GM23338 (cell line): ENCODE measurements at regions not wholly inside any gene's neighbourhood (a gene's known extent, or its start where the extent isn't known, plus 50 kb on each side); places are given as distances from the start of the nearest gene placed in this dataset.
"Not testable (repeated sequence)": the region's sequence is repeated elsewhere in the genome, so short reads cannot be mapped to it uniquely, and the experiment has no call there.

Source experiments
- ATAC-seq: fragments of 200-7000 bp; cut with Tn5 transposase; 3 replicates; pipeline ENCODE4 v1.9.1; 2020
- DNase-seq: peaks from one replicate; pipeline ENCODE4 v3.0.0-alpha.2; 2015; ENCODE audit warnings: low spot score
- H2AFZ ChIP-seq: fragments of 200-600 bp; sonication (generic); 2 replicates; pipeline ENCODE4 v1.8.0; 2016; ENCODE audit warnings: antibody characterized with exemption, mild to moderate bottlenecking, moderate library complexity
- H3F3A ChIP-seq: fragments of 200-600 bp; sonication (generic); replicated peaks from 2 replicates; pipeline ENCODE4 v1.8.0; 2017; ENCODE audit warnings: antibody characterized with exemption, mixed run types, low read depth
- H3K27ac ChIP-seq: fragments of 200-600 bp; sonication (generic); 2 replicates; pipeline ENCODE4 v1.6.1; 2016; ENCODE audit warnings: low read depth
- H3K27me3 ChIP-seq: fragments of 200-600 bp; sonication (generic); 2 replicates; pipeline ENCODE4 v1.8.0; 2016; ENCODE audit warnings: mild to moderate bottlenecking, mixed run types, moderate library complexity; ENCODE audit not compliant: insufficient read depth
- H3K36me3 ChIP-seq: fragments of 200-600 bp; sonication (generic); 2 replicates; pipeline ENCODE4 v1.8.0; 2016; ENCODE audit warnings: mild to moderate bottlenecking; ENCODE audit not compliant: insufficient read depth
- H3K4me1 ChIP-seq: fragments of 200-600 bp; sonication (generic); 2 replicates; pipeline ENCODE4 v1.8.0; 2016; ENCODE audit warnings: mild to moderate bottlenecking, moderate library complexity; ENCODE audit not compliant: insufficient read depth
- H3K4me2 ChIP-seq: fragments of 200-600 bp; sonication (generic); 2 replicates; pipeline ENCODE4 v1.7.1; 2017; ENCODE audit warnings: mixed run types
- H3K4me3 ChIP-seq: fragments of 200-600 bp; sonication (generic); 2 replicates; pipeline ENCODE4 v1.6.1; 2016; ENCODE audit warnings: mixed run types
- H3K79me2 ChIP-seq: fragments of 200-600 bp; sonication (generic); replicated peaks from 2 replicates; pipeline ENCODE4 v1.8.0; 2017; ENCODE audit warnings: mild to moderate bottlenecking; ENCODE audit not compliant: insufficient read depth
- H3K9me2 ChIP-seq: fragments of 200-600 bp; sonication (generic); 2 replicates; pipeline ENCODE4 v1.8.0; 2017; ENCODE audit not compliant: insufficient read depth
- H4K20me1 ChIP-seq: fragments of 200-600 bp; sonication (generic); replicated peaks from 2 replicates; pipeline ENCODE4 v1.8.0; 2017; ENCODE audit warnings: mild to moderate bottlenecking; ENCODE audit not compliant: insufficient read depth
- H3K27ac Mint-ChIP-seq: 2 replicates; pipeline ENCODE4 v1.8.0; 2020; ENCODE audit warnings: inconsistent platforms, mild to moderate bottlenecking, moderate library complexity, mixed read lengths
- H3K27me3 Mint-ChIP-seq: 3 replicates; pipeline ENCODE4 v1.8.0; 2022; ENCODE audit warnings: low read depth, mild to moderate bottlenecking, moderate library complexity, mixed read lengths, inconsistent platforms; ENCODE audit not compliant: insufficient read depth, poor library complexity
- H3K36me3 Mint-ChIP-seq: 3 replicates; pipeline ENCODE4 v1.8.0; 2021; ENCODE audit warnings: low read depth, mild to moderate bottlenecking, inconsistent platforms, moderate library complexity, mixed read lengths
- H3K4me1 Mint-ChIP-seq: 3 replicates; pipeline ENCODE4 v1.8.0; 2020; ENCODE audit warnings: mild to moderate bottlenecking, inconsistent platforms, mixed read lengths
- H3K4me3 Mint-ChIP-seq: 3 replicates; pipeline ENCODE4 v1.8.0; 2021; ENCODE audit warnings: moderate library complexity, mild to moderate bottlenecking, inconsistent platforms, mixed read lengths
- H3K9me3 Mint-ChIP-seq: 3 replicates; pipeline ENCODE4 v1.8.0; 2020; ENCODE audit warnings: moderate library complexity, mild to moderate bottlenecking, inconsistent platforms, mixed read lengths
- TF ChIP-seq, protein P1 (sequence below): IDR thresholded peaks from 2 replicates; pipeline ENCODE4 v1.6.1; 2016; ENCODE audit warnings: antibody characterized with exemption
- TF ChIP-seq, protein P2 (sequence below): IDR thresholded peaks from one replicate; pipeline ENCODE4 v1.6.1; 2018; ENCODE audit warnings: antibody characterized with exemption; ENCODE audit not compliant: unreplicated experiment
- TF ChIP-seq, protein P3 (sequence below), 2 experiments: fragments of 200-600 bp in 1 of 2; sonication (generic) in 1 of 2; conservative IDR thresholded peaks; 2 replicates each; pipeline versions ENCODE4 v1.5.1 to v1.6.1; 2016 to 2017; ENCODE audit warnings: antibody characterized with exemption in 2 of 2, low read depth in 2 of 2, mild to moderate bottlenecking in 2 of 2, moderate library complexity in 1 of 2

DNA sequence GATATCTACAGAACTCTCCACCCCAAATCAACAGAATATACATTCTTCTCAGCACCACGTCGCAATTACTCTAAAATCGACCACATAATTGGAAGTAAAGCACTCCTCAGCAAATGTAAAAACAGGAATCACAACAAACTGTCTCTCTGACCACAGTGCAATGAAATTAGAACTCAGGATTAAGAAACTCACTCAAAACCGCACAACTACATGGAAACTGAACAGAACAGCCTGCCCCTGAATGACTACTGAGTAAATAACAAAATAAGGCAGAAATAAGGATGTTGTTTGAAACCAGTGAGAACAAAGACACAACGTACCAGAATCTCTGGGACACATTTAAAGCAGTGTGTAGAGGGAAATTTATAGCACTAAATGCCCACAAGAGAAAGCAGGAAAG lies 156.3 kb upstream of the SPRY1 start:
- H3K27ac ChIP-seq, H3K4me2 ChIP-seq, H3K36me3 ChIP-seq, H3K27me3 Mint-ChIP-seq, H3K4me3 Mint-ChIP-seq, H3K79me2 ChIP-seq, DNase-seq, H3F3A ChIP-seq, H3K9me2 ChIP-seq, H4K20me1 ChIP-seq, ATAC-seq, H3K4me1 Mint-ChIP-seq, H3K4me1 ChIP-seq, H3K27me3 ChIP-seq, H2AFZ ChIP-seq, H3K9me3 Mint-ChIP-seq, H3K4me3 ChIP-seq: not testable (repeated sequence)
- Mint-ChIP-seq H3K36me3 (peaks cover 19% of the 10 kb centered on the region), H3K27ac (peak overlapping the region; percentile 69; the same call in 1 of the 2 replicates)

DNA sequence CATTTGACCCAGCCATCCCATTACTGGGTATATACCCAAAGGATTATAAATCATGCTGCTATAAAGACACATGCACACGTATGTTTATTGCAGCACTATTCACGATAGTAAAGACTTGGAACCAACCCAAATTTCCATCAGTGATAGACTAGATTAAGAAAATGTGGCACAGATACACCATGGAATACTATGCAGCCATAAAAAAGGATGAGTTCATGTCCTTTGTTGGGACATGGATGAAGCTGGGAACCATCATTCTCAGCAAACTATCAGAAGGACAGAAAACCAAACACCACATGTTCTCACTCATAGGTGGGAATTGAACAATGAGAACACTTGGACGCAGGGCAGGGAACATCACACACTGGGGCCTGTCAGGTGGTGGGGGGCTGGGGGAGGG lies 153.4 kb upstream of the SPRY1 start:
- not testable (repeated sequence) for H3F3A ChIP-seq, H3K4me2 ChIP-seq, H3K27ac ChIP-seq, DNase-seq, H3K9me3 Mint-ChIP-seq, H3K4me1 ChIP-seq, H3K27me3 Mint-ChIP-seq, H3K9me2 ChIP-seq, ATAC-seq, H2AFZ ChIP-seq, H3K4me3 ChIP-seq, H4K20me1 ChIP-seq, H3K36me3 ChIP-seq, H3K27ac Mint-ChIP-seq, H3K36me3 Mint-ChIP-seq, H3K4me1 Mint-ChIP-seq, H3K27me3 ChIP-seq, H3K4me3 Mint-ChIP-seq, H3K79me2 ChIP-seq

DNA sequence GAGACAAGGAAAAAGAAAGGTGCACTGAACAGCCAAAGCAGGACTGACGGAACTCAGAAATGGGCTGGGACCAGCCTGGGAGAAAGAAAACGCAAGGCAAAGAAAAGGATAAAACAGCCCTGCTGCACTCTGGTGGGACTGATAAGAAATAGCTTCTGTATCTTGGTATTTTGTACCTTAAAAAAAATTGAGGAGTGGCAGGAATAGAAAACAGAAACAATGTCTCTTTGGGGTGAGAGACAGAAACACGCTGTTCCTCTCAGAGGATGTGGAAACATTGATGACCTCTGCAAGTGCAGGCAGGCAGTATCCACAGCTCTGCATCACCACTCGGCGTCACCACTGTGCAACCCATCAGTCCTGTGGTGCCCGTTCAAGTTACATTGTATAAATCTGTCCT lies 152.5 kb upstream of the SPRY1 start:
- TF ChIP-seq, protein P1, sequence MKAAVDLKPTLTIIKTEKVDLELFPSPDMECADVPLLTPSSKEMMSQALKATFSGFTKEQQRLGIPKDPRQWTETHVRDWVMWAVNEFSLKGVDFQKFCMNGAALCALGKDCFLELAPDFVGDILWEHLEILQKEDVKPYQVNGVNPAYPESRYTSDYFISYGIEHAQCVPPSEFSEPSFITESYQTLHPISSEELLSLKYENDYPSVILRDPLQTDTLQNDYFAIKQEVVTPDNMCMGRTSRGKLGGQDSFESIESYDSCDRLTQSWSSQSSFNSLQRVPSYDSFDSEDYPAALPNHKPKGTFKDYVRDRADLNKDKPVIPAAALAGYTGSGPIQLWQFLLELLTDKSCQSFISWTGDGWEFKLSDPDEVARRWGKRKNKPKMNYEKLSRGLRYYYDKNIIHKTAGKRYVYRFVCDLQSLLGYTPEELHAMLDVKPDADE = no peak
- TF ChIP-seq, protein P2, sequence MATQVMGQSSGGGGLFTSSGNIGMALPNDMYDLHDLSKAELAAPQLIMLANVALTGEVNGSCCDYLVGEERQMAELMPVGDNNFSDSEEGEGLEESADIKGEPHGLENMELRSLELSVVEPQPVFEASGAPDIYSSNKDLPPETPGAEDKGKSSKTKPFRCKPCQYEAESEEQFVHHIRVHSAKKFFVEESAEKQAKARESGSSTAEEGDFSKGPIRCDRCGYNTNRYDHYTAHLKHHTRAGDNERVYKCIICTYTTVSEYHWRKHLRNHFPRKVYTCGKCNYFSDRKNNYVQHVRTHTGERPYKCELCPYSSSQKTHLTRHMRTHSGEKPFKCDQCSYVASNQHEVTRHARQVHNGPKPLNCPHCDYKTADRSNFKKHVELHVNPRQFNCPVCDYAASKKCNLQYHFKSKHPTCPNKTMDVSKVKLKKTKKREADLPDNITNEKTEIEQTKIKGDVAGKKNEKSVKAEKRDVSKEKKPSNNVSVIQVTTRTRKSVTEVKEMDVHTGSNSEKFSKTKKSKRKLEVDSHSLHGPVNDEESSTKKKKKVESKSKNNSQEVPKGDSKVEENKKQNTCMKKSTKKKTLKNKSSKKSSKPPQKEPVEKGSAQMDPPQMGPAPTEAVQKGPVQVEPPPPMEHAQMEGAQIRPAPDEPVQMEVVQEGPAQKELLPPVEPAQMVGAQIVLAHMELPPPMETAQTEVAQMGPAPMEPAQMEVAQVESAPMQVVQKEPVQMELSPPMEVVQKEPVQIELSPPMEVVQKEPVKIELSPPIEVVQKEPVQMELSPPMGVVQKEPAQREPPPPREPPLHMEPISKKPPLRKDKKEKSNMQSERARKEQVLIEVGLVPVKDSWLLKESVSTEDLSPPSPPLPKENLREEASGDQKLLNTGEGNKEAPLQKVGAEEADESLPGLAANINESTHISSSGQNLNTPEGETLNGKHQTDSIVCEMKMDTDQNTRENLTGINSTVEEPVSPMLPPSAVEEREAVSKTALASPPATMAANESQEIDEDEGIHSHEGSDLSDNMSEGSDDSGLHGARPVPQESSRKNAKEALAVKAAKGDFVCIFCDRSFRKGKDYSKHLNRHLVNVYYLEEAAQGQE = no peak
- TF ChIP-seq, protein P3, sequence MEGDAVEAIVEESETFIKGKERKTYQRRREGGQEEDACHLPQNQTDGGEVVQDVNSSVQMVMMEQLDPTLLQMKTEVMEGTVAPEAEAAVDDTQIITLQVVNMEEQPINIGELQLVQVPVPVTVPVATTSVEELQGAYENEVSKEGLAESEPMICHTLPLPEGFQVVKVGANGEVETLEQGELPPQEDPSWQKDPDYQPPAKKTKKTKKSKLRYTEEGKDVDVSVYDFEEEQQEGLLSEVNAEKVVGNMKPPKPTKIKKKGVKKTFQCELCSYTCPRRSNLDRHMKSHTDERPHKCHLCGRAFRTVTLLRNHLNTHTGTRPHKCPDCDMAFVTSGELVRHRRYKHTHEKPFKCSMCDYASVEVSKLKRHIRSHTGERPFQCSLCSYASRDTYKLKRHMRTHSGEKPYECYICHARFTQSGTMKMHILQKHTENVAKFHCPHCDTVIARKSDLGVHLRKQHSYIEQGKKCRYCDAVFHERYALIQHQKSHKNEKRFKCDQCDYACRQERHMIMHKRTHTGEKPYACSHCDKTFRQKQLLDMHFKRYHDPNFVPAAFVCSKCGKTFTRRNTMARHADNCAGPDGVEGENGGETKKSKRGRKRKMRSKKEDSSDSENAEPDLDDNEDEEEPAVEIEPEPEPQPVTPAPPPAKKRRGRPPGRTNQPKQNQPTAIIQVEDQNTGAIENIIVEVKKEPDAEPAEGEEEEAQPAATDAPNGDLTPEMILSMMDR (conservative IDR thresholded peaks at IDR 0.05; ENCODE audit: low read depth in 2 of 2) = peak in 1 of 2 experiments; percentile 43; a peak in 2 of 4 replicates
- H4K20me1 ChIP-seq = no peaks in the 10 kb centered on the region
- Mint-ChIP-seq H3K27ac (no peak overlapping the region), H3K4me1 (no peaks in the 10 kb centered on the region), H3K4me3 (no peak overlapping the region), H3K36me3 (peaks cover 1% of the 10 kb centered on the region; the same call in 1 of the 3 replicates), H3K27me3 (no peaks in the 10 kb centered on the region), H3K9me3 (no peaks in the 10 kb centered on the region)
- ATAC-seq (peak; percentile 53; the same call in 2 of the 3 replicates), DNase-seq (no peak)
- no peaks in the 10 kb centered on the region for H3K4me1 ChIP-seq
- H3K27me3 ChIP-seq = no peaks in the 10 kb centered on the region
- no peak overlapping the region for H3K4me2 ChIP-seq
- no peak overlapping the region for H2AFZ ChIP-seq
- H3F3A ChIP-seq = no peaks in the 10 kb centered on the region
- no peaks in the 10 kb centered on the region for H3K9me2 ChIP-seq
- H3K79me2 ChIP-seq = no peaks in the 10 kb centered on the region
- H3K4me3 ChIP-seq = no peak overlapping the region
- no peak overlapping the region for H3K27ac ChIP-seq
- H3K36me3 ChIP-seq = no peaks in the 10 kb centered on the region
